ENCODE measurements at regions not wholly inside any gene's neighbourhood (a gene's known extent, or its start where the extent isn't known, plus 50 kb on each side); places are given as distances from the start of the nearest gene placed in this dataset.

- no peak overlapping the region for H2AFZ ChIP-seq (ENCODE audit: low read depth, low read length, severe bottlenecking)
Measured at GRCh38 chr6:19041906-19042305, 654.8 kb downstream of the RNF144B start.

GRCh38 chr6:19042420-19042819 lies 655.3 kb downstream of the RNF144B start:
- TF ChIP-seq EZH2phosphoT487 (conservative IDR thresholded peaks at IDR 0.05; ENCODE audit: low read length) = no peak
- TF ChIP-seq CTCF (IDR thresholded peaks at IDR 0.05; ENCODE audit: insufficient read depth, low read length, poor library complexity, severe bottlenecking) = no peak
- H3K36me3 ChIP-seq (ENCODE audit: low read length) = no peaks in the 10 kb centered on the region
- no peak overlapping the region for H2AFZ ChIP-seq (ENCODE audit: low read depth, low read length, severe bottlenecking)
- H3K4me3 ChIP-seq (ENCODE audit: insufficient read depth, low read length, poor library complexity, severe bottlenecking) = no peak overlapping the region
- no peak overlapping the region for H3K9ac ChIP-seq (ENCODE audit: low read length)
- no peaks in the 10 kb centered on the region for H3K27me3 ChIP-seq (ENCODE audit: low read length)
- H3K79me2 ChIP-seq (ENCODE audit: insufficient read depth, low read length) = no peaks in the 10 kb centered on the region
- no peaks in the 10 kb centered on the region for H4K20me1 ChIP-seq (ENCODE audit: low read depth, low read length)
- H3K4me2 ChIP-seq (ENCODE audit: low read depth, low read length, poor library complexity, severe bottlenecking) = no peak overlapping the region
- H3K27ac ChIP-seq (ENCODE audit: low read depth, low read length) = no peak overlapping the region
- no peaks in the 10 kb centered on the region for H3F3A ChIP-seq (ENCODE audit: insufficient read depth)
- no peaks in the 10 kb centered on the region for H3K9me2 ChIP-seq (replicated peaks; ENCODE audit: insufficient read depth, low read length)
- H3K9me3 ChIP-seq (ENCODE audit: insufficient read depth, low read length) = no peaks in the 10 kb centered on the region

More at GRCh38 chr6:19041906-19042305, 654.8 kb downstream of the RNF144B start:
- Histone ChIP-seq H3K9me2 (replicated peaks; ENCODE audit: insufficient read depth, low read length) (no peaks in the 10 kb centered on the region), H3K27me3 (ENCODE audit: low read length) (no peaks in the 10 kb centered on the region), H3K4me3 (ENCODE audit: insufficient read depth, low read length, poor library complexity, severe bottlenecking) (no peak overlapping the region), H4K20me1 (ENCODE audit: low read depth, low read length) (no peaks in the 10 kb centered on the region), H3F3A (ENCODE audit: insufficient read depth) (no peaks in the 10 kb centered on the region), H3K36me3 (ENCODE audit: low read length) (no peaks in the 10 kb centered on the region), H3K79me2 (ENCODE audit: insufficient read depth, low read length) (no peaks in the 10 kb centered on the region), H3K27ac (ENCODE audit: low read depth, low read length) (no peak overlapping the region), H3K9me3 (ENCODE audit: insufficient read depth, low read length) (no peaks in the 10 kb centered on the region), H3K9ac (ENCODE audit: low read length) (no peak overlapping the region), H3K4me2 (ENCODE audit: low read depth, low read length, poor library complexity, severe bottlenecking) (no peak overlapping the region)
- TF ChIP-seq EZH2phosphoT487 (conservative IDR thresholded peaks at IDR 0.05; ENCODE audit: low read length) = no peak

GRCh38 chr6:19050765-19051164 lies 663.6 kb downstream of the RNF144B start:
- no peaks in the 10 kb centered on the region for H4K20me1 ChIP-seq (ENCODE audit: low read depth, low read length)
- no peak overlapping the region for H3K4me2 ChIP-seq (ENCODE audit: low read depth, low read length, poor library complexity, severe bottlenecking)
- no peaks in the 10 kb centered on the region for H3K9me3 ChIP-seq (ENCODE audit: insufficient read depth, low read length)
- H3K36me3 ChIP-seq (ENCODE audit: low read length) = no peaks in the 10 kb centered on the region
- no peak overlapping the region for H3K27ac ChIP-seq (ENCODE audit: low read depth, low read length)
- H3K9me2 ChIP-seq (replicated peaks; ENCODE audit: insufficient read depth, low read length) = no peaks in the 10 kb centered on the region
- no peaks in the 10 kb centered on the region for H3K79me2 ChIP-seq (ENCODE audit: insufficient read depth, low read length)
- H3K27me3 ChIP-seq (ENCODE audit: low read length) = no peaks in the 10 kb centered on the region; the same call in 1 of the 2 replicates
- H3F3A ChIP-seq (ENCODE audit: insufficient read depth) = no peaks in the 10 kb centered on the region
- no peak overlapping the region for H3K4me3 ChIP-seq (ENCODE audit: insufficient read depth, low read length, poor library complexity, severe bottlenecking)
- H2AFZ ChIP-seq (ENCODE audit: low read depth, low read length, severe bottlenecking) = no peak overlapping the region
- no peak overlapping the region for H3K9ac ChIP-seq (ENCODE audit: low read length)
- TF ChIP-seq EZH2phosphoT487 (conservative IDR thresholded peaks at IDR 0.05; ENCODE audit: low read length) = no peak
- TF ChIP-seq CTCF (IDR thresholded peaks at IDR 0.05; ENCODE audit: insufficient read depth, low read length, poor library complexity, severe bottlenecking) = no peak

- no peaks in the 10 kb centered on the region for H3K36me3 ChIP-seq (ENCODE audit: low read length)
- H2AFZ ChIP-seq (ENCODE audit: low read depth, low read length, severe bottlenecking) = no peak overlapping the region
- TF ChIP-seq EZH2phosphoT487 (conservative IDR thresholded peaks at IDR 0.05; ENCODE audit: low read length) (no peak), CTCF (IDR thresholded peaks at IDR 0.05; ENCODE audit: insufficient read depth, low read length, poor library complexity, severe bottlenecking) (no peak)
- no peaks in the 10 kb centered on the region for H3K79me2 ChIP-seq (ENCODE audit: insufficient read depth, low read length)
- no peaks in the 10 kb centered on the region for H4K20me1 ChIP-seq (ENCODE audit: low read depth, low read length)
- H3K27ac ChIP-seq (ENCODE audit: low read depth, low read length) = no peak overlapping the region
- no peaks in the 10 kb centered on the region; the same call in 1 of the 2 replicates for H3K27me3 ChIP-seq (ENCODE audit: low read length)
- no peaks in the 10 kb centered on the region for H3K9me2 ChIP-seq (replicated peaks; ENCODE audit: insufficient read depth, low read length)
- H3F3A ChIP-seq (ENCODE audit: insufficient read depth) = no peaks in the 10 kb centered on the region
- H3K4me3 ChIP-seq (ENCODE audit: insufficient read depth, low read length, poor library complexity, severe bottlenecking) = no peak overlapping the region
- H3K4me2 ChIP-seq (ENCODE audit: low read depth, low read length, poor library complexity, severe bottlenecking) = no peak overlapping the region
- no peaks in the 10 kb centered on the region for H3K9me3 ChIP-seq (ENCODE audit: insufficient read depth, low read length)
- no peak overlapping the region for H3K9ac ChIP-seq (ENCODE audit: low read length)
Measured at GRCh38 chr6:19052219-19052618, 665.1 kb downstream of the RNF144B start.
